22Rv1 (cell line): ENCODE measurements at regions not wholly inside any gene's neighbourhood (a gene's known extent, or its start where the extent isn't known, plus 50 kb on each side); places are given as distances from the start of the nearest gene placed in this dataset.

Experiments
- CTCF ChIP-seq: fragments of 450-650 bp; IDR thresholded peaks from 2 replicates; pipeline ENCODE4 v1.5.1; 2017; ENCODE audit warnings: mild to moderate bottlenecking
- ZFX ChIP-seq: fragments of 450-650 bp; IDR thresholded peaks from 2 replicates; pipeline ENCODE4 v1.6.1; 2017; ENCODE audit warnings: antibody characterized with exemption, borderline replicate concordance

DNA sequence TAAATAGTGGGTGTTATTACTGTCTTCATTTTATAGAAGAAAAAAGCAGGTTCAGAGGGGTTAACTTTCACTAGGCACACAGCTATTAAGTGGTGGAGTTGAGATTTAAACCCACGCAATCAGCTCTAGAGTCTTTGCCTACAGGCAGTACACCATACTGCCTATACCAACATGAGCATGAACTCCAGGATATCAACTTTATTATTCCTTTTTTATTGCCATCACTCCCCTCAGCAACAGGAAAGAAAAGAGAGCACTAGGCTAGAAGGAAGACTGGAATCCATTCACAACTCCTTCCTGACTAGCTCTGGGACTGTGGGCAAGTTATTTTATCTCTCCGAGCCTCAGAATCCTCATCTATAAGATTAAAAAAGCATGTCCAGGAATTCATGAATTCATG is 58.7 kb upstream of the FSHB start:
- TF ChIP-seq CTCF, result no peak
- no peak for TF ChIP-seq ZFX
